ENCODE measurements at regions not wholly inside any gene's neighbourhood (a gene's known extent, or its start where the extent isn't known, plus 50 kb on each side); places are given as distances from the start of the nearest gene placed in this dataset.

DNA sequence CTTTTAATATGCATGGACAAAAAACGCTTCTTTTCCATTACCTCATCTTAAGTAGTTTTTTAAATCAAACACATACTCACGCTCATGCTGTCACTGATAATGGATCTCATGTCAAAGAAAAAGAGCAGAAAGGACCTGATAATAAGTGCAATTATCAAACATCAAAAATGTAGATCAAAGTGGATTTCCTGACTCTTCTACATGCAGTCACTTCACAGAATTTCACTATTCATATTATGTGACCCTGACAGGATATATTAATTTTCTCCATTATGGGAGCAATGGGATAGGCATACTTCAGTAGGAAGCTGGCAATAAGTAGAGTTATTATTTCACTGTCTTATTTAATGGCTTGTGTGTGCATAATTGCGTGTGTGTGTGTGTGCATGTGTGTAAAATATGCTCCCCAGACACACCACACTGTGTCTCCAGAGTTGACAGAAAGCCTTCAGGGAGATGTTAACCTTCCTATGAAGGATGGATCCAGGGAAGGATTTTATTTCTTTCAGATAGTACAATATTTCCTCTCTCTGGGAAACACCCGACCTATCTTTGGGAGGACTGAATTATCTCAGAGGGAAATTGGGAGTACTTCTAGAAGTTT, 445.2 kb downstream of the SH2D1A start:
- no peak overlapping the region for H3K4me3 ChIP-seq (ENCODE audit: control insufficient read depth, low read depth, low read length)
- TF ChIP-seq, protein P1, sequence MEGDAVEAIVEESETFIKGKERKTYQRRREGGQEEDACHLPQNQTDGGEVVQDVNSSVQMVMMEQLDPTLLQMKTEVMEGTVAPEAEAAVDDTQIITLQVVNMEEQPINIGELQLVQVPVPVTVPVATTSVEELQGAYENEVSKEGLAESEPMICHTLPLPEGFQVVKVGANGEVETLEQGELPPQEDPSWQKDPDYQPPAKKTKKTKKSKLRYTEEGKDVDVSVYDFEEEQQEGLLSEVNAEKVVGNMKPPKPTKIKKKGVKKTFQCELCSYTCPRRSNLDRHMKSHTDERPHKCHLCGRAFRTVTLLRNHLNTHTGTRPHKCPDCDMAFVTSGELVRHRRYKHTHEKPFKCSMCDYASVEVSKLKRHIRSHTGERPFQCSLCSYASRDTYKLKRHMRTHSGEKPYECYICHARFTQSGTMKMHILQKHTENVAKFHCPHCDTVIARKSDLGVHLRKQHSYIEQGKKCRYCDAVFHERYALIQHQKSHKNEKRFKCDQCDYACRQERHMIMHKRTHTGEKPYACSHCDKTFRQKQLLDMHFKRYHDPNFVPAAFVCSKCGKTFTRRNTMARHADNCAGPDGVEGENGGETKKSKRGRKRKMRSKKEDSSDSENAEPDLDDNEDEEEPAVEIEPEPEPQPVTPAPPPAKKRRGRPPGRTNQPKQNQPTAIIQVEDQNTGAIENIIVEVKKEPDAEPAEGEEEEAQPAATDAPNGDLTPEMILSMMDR (conservative IDR thresholded peaks at IDR 0.05; ENCODE audit: control insufficient read depth, insufficient read depth, low read depth, low read length) = no peak
- DNase-seq (ENCODE audit: low read depth) = no peak

- TF ChIP-seq, protein P1 (conservative IDR thresholded peaks at IDR 0.05; ENCODE audit: control insufficient read depth, insufficient read depth, low read depth, low read length) = no peak
- no peak overlapping the region for H3K4me3 ChIP-seq (ENCODE audit: control insufficient read depth, low read depth, low read length)
These were observed 450.6 kb downstream of the SH2D1A start for GRCh38 chrX:124796989-124797388.

DNA sequence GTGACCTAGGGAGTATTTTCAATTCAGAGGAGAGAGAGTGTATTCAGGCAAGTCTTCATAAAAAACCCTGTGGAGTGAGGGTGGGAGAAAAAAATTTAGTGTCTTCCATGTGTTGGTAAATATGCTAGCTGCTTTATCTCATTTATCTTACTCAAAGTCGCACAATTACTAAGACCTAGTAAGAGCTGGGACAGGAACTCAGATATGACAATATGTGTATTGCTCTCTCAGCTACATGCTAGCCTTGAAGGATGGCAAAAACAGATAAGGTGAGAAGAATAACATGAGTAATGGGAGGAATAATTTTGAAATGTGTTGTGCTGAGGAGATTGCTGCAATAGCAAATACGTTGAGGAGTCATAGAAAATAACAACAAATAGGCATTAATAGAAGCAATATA, 458.6 kb downstream of the SH2D1A start:
- TF ChIP-seq, protein P1 (conservative IDR thresholded peaks at IDR 0.05; ENCODE audit: control insufficient read depth, insufficient read depth, low read depth, low read length) = no peak
- no peak for DNase-seq (ENCODE audit: low read depth)
- no peak overlapping the region for H3K4me3 ChIP-seq (ENCODE audit: control insufficient read depth, low read depth, low read length)

More at GRCh38 chrX:124796989-124797388, 450.6 kb downstream of the SH2D1A start:
- DNase-seq (ENCODE audit: low read depth) = no peak

DNA sequence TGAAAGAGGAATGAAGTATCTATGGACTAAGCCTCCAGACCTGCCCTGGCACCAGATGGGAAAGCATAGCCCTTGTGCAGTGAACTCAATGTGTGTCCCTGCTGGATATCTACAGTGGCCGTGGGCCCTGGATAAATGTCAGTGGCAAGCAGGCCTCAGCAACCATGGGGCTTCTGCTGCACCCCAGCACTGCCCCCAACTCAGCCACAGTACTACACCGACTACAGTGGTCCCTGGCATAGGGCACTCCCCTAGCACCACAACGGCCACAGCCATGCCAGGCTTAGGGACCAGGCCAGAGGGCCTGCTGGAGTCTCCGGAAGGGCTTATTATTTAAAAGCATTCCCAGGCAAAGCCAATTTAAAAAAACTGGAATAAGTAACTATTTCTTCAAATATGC, 459.1 kb downstream of the SH2D1A start:
- DNase-seq (ENCODE audit: low read depth) = no peak
- TF ChIP-seq, protein P1 (conservative IDR thresholded peaks at IDR 0.05; ENCODE audit: control insufficient read depth, insufficient read depth, low read depth, low read length) = no peak
- no peak overlapping the region for H3K4me3 ChIP-seq (ENCODE audit: control insufficient read depth, low read depth, low read length)

DNA sequence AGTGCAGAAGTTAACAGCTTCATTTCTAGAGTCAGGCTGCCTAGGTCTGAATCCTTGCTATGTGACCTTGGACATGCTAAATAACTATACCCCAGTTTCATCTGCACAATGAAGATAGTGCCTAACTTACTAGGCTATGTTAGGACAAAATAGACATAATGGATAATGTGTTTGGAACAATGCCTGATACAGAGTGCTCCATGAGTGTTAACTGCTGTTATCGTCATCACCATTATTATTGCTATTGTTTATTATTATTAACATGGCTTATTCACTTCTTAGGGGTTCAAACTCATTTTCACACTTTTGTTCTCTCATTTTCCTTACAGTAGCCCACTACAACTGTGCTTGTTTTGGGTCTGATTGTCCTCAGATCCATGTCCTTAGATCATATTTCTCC, 467.7 kb downstream of the SH2D1A start:
- TF ChIP-seq, protein P1 (conservative IDR thresholded peaks at IDR 0.05; ENCODE audit: control insufficient read depth, insufficient read depth, low read depth, low read length) = no peak
- DNase-seq (ENCODE audit: low read depth) = no peak
- no peak overlapping the region for H3K4me3 ChIP-seq (ENCODE audit: control insufficient read depth, low read depth, low read length)

DNA sequence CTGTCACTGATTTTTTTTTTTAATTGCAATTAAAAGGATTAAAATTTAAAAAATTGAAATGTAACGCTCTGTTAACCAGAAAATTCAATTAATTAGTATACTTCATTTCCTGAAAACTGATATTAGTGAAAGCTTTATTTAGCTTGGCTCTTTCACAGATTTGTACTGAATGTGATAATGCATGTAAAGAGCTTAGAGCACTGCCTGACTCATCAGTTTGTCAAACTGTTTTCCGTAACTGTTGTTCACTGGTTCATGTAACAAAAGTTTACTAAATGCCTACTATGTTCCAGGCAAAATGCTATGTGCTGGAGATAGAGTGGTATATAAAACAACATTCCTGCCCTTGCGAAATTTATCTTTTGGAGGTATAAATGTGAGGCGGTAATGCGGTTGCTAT, 471.7 kb downstream of the SH2D1A start:
- DNase-seq (ENCODE audit: low read depth) = no peak
- TF ChIP-seq, protein P1 (conservative IDR thresholded peaks at IDR 0.05; ENCODE audit: control insufficient read depth, insufficient read depth, low read depth, low read length) = no peak
- no peak overlapping the region for H3K4me3 ChIP-seq (ENCODE audit: control insufficient read depth, low read depth, low read length)

GRCh38 chrX:124818764-124819163, 472.4 kb downstream of the SH2D1A start:
- H3K4me3 ChIP-seq (ENCODE audit: control insufficient read depth, low read depth, low read length) = no peak overlapping the region
- TF ChIP-seq, protein P1 (conservative IDR thresholded peaks at IDR 0.05; ENCODE audit: control insufficient read depth, insufficient read depth, low read depth, low read length) = no peak
- no peak for DNase-seq (ENCODE audit: low read depth)

All from fibroblast of mammary gland (primary cell).